Smooth muscle cell (in vitro differentiated cells): ENCODE measurements at regions not wholly inside any gene's neighbourhood (a gene's known extent, or its start where the extent isn't known, plus 50 kb on each side); places are given as distances from the start of the nearest gene placed in this dataset.

Experiments
- DNase-seq: peaks from one replicate; lab custom pipeline; 2025; ENCODE audit not compliant: unreplicated experiment; lab: John Stamatoyannopoulos, UW
- H2AFZ ChIP-seq: fragments of 200-600 bp; sonication (generic); 2 replicates; pipeline ENCODE4 v1.6.0; 2016; ENCODE audit warnings: antibody characterized with exemption, low read depth, mild to moderate bottlenecking
- H3F3A ChIP-seq: fragments of 200-600 bp; sonication (generic); 2 replicates; pipeline ENCODE4 v1.6.0; 2017; ENCODE audit warnings: antibody characterized with exemption, low read depth
- H3K27ac ChIP-seq: fragments of 200-600 bp; sonication (generic); 2 replicates; pipeline ENCODE4 v1.5.1; 2016; ENCODE audit warnings: low read depth, mild to moderate bottlenecking
- H3K27me3 ChIP-seq: fragments of 200-600 bp; sonication (generic); 2 replicates; pipeline ENCODE4 v1.6.1; 2016; ENCODE audit warnings: low read depth, mild to moderate bottlenecking
- H3K36me3 ChIP-seq: fragments of 200-600 bp; sonication (generic); 2 replicates; pipeline ENCODE4 v1.5.1; 2016; ENCODE audit warnings: low read depth
- H3K4me1 ChIP-seq: fragments of 200-600 bp; sonication (generic); 2 replicates; pipeline ENCODE4 v1.5.1; 2016; ENCODE audit warnings: low read depth
- H3K4me2 ChIP-seq: fragments of 200-600 bp; sonication (generic); 2 replicates; pipeline ENCODE4 v1.6.0; 2016; ENCODE audit warnings: mild to moderate bottlenecking
- H3K4me3 ChIP-seq: fragments of 200-600 bp; sonication (generic); 2 replicates; pipeline ENCODE4 v1.5.1; 2016; ENCODE audit warnings: mild to moderate bottlenecking
- H3K79me2 ChIP-seq: fragments of 200-600 bp; sonication (generic); 2 replicates; pipeline ENCODE4 v1.6.0; 2016; ENCODE audit warnings: low read depth, mild to moderate bottlenecking
- H3K9ac ChIP-seq: fragments of 200-600 bp; sonication (generic); 2 replicates; pipeline ENCODE4 v1.6.0; 2016; ENCODE audit warnings: low read depth
- H3K9me3 ChIP-seq: fragments of 200-600 bp; sonication (generic); replicated peaks from 2 replicates; pipeline ENCODE4 v1.5.1; 2016; ENCODE audit warnings: low read depth
- H4K20me1 ChIP-seq: fragments of 200-600 bp; sonication (generic); 2 replicates; pipeline ENCODE4 v1.6.0; 2016; ENCODE audit warnings: low read depth
- CTCF ChIP-seq: fragments of 200-600 bp; sonication (generic); IDR thresholded peaks from 2 replicates; pipeline ENCODE4 v1.5.1; 2017; ENCODE audit warnings: borderline replicate concordance, mild to moderate bottlenecking, antibody characterized with exemption; ENCODE audit not compliant: insufficient read depth, poor library complexity, severe bottlenecking
- WGBS: methylation state at CpG from one replicate; pipeline ENCODE4 v1.1.7; 2016; ENCODE audit warnings: low lambda C conversion rate; 5-methylcytosine and 5-hydroxymethylcytosine counted together

- H3K4me1 ChIP-seq, result no peaks in the 10 kb centered on the region
- TF ChIP-seq CTCF, result no peak
- H3K9me3 ChIP-seq, result no peaks in the 10 kb centered on the region
- DNase-seq, result no peak
- H3K27ac ChIP-seq, result no peak overlapping the region
- H2AFZ ChIP-seq, result no peak overlapping the region
- no peak overlapping the region for H3K4me3 ChIP-seq
- no peaks in the 10 kb centered on the region for H3K36me3 ChIP-seq
- no peaks in the 10 kb centered on the region for H3F3A ChIP-seq
- no peaks in the 10 kb centered on the region for H4K20me1 ChIP-seq
- H3K4me2 ChIP-seq, result no peak overlapping the region
- H3K79me2 ChIP-seq, result no peaks in the 10 kb centered on the region
- H3K9ac ChIP-seq, result no peak overlapping the region
- H3K27me3 ChIP-seq, result no peaks in the 10 kb centered on the region
Measured at GRCh38 chr20:24332956-24333355, 136.5 kb upstream of the SYNDIG1 start.

- Histone ChIP-seq H3K9ac (no peak overlapping the region), H3K4me2 (no peak overlapping the region), H2AFZ (no peak overlapping the region), H3K4me1 (no peaks in the 10 kb centered on the region), H3K27me3 (no peaks in the 10 kb centered on the region), H3K4me3 (no peak overlapping the region), H3K9me3 (no peaks in the 10 kb centered on the region), H4K20me1 (no peaks in the 10 kb centered on the region), H3K79me2 (no peaks in the 10 kb centered on the region), H3F3A (no peaks in the 10 kb centered on the region), H3K27ac (no peak overlapping the region), H3K36me3 (no peaks in the 10 kb centered on the region)
- WGBS, result 87% methylated on average over 4 of the region's 4 CpGs
- no peak for DNase-seq
- TF ChIP-seq CTCF, result no peak
Measured at GRCh38 chr20:24331939-24332338, 137.5 kb upstream of the SYNDIG1 start.

GRCh38 chr20:24328901-24329300 lies 140.5 kb upstream of the SYNDIG1 start:
- no peak for TF ChIP-seq CTCF
- H3K79me2 ChIP-seq, result no peaks in the 10 kb centered on the region

GRCh38 chr20:24321973-24322372 lies 147.5 kb upstream of the SYNDIG1 start:
- no peak for TF ChIP-seq CTCF
- no peaks in the 10 kb centered on the region for H3K27me3 ChIP-seq
- no peaks in the 10 kb centered on the region for H3F3A ChIP-seq
- no peak overlapping the region for H3K4me2 ChIP-seq
- WGBS, result 80% methylated on average over 3 of the region's 3 CpGs
- H4K20me1 ChIP-seq, result no peaks in the 10 kb centered on the region
- no peak overlapping the region for H3K27ac ChIP-seq
- no peak overlapping the region for H2AFZ ChIP-seq
- H3K9ac ChIP-seq, result no peak overlapping the region
- H3K36me3 ChIP-seq, result no peaks in the 10 kb centered on the region
- no peaks in the 10 kb centered on the region for H3K9me3 ChIP-seq
- DNase-seq, result no peak
- H3K4me1 ChIP-seq, result no peaks in the 10 kb centered on the region
- H3K79me2 ChIP-seq, result no peaks in the 10 kb centered on the region
- H3K4me3 ChIP-seq, result no peak overlapping the region

More at GRCh38 chr20:24328901-24329300, 140.5 kb upstream of the SYNDIG1 start:
- no peaks in the 10 kb centered on the region for H3K36me3 ChIP-seq
- 87% methylated on average over 2 of the region's 2 CpGs for WGBS
- no peaks in the 10 kb centered on the region for H3K4me1 ChIP-seq
- no peaks in the 10 kb centered on the region for H3K27me3 ChIP-seq
- no peak overlapping the region for H3K9ac ChIP-seq
- H3K4me2 ChIP-seq, result no peak overlapping the region
- no peak overlapping the region for H2AFZ ChIP-seq
- no peak overlapping the region for H3K4me3 ChIP-seq
- H3F3A ChIP-seq, result no peaks in the 10 kb centered on the region
- no peaks in the 10 kb centered on the region for H3K9me3 ChIP-seq
- no peaks in the 10 kb centered on the region for H4K20me1 ChIP-seq
- no peak for DNase-seq
- no peak overlapping the region for H3K27ac ChIP-seq
